OCI-LY3 (cell line): ENCODE measurements at regions not wholly inside any gene's neighbourhood (a gene's known extent, or its start where the extent isn't known, plus 50 kb on each side); places are given as distances from the start of the nearest gene placed in this dataset.

Experiments used
- EZH2phosphoT487 ChIP-seq: fragments of 200-600 bp; shearing (Covaris generic); IDR thresholded peaks from 2 replicates; pipeline ENCODE4 v1.6.1; 2018; ENCODE audit warnings: antibody characterized with exemption, mixed run types, low read depth
- TF ChIP-seq, protein P1 (sequence below): fragments of 200-600, 300-600 bp; sonication (generic); IDR thresholded peaks from 2 replicates; pipeline ENCODE4 v1.5.1; 2014; ENCODE audit warnings: antibody characterized with exemption, low read length, low read depth

GRCh38 chr5:125634216-125634835 is 788.9 kb upstream of the GRAMD2B start:
- TF ChIP-seq, protein P1, sequence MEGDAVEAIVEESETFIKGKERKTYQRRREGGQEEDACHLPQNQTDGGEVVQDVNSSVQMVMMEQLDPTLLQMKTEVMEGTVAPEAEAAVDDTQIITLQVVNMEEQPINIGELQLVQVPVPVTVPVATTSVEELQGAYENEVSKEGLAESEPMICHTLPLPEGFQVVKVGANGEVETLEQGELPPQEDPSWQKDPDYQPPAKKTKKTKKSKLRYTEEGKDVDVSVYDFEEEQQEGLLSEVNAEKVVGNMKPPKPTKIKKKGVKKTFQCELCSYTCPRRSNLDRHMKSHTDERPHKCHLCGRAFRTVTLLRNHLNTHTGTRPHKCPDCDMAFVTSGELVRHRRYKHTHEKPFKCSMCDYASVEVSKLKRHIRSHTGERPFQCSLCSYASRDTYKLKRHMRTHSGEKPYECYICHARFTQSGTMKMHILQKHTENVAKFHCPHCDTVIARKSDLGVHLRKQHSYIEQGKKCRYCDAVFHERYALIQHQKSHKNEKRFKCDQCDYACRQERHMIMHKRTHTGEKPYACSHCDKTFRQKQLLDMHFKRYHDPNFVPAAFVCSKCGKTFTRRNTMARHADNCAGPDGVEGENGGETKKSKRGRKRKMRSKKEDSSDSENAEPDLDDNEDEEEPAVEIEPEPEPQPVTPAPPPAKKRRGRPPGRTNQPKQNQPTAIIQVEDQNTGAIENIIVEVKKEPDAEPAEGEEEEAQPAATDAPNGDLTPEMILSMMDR = no peak
- no peak for TF ChIP-seq EZH2phosphoT487
